HG02973 (cell line): ENCODE measurements at regions not wholly inside any gene's neighbourhood (a gene's known extent, or its start where the extent isn't known, plus 50 kb on each side); places are given as distances from the start of the nearest gene placed in this dataset.
"Not testable (repeated sequence)": the region's sequence is repeated elsewhere in the genome, so short reads cannot be mapped to it uniquely, and the experiment has no call there.

Source experiments
- ATAC-seq: cut with Tn5 transposase; IDR thresholded peaks from one replicate; pipeline ENCODE4 v1.9.1; 2021; ENCODE audit warnings: moderate library complexity; ENCODE audit not compliant: unreplicated experiment

DNA sequence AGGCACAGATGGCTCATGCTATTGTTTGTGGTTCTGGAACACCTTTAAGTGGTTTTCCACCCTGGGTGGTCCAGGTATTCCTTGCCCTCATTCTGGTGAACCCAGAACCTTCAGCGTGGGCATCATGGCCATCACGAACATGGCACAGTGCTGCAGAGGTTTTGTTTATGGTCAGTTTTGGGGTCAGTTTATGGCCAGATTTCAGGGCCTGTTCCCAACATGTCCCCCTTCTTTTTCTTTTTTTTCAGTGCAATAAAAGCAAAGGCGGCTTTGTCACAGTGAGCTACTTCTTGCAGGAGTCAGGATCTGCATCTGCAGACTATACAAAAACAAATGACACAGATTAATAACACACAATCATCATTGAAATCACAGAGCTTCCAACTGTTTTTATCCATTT is 1085.0 kb upstream of the ALCAM start:
- ATAC-seq: no peak

DNA sequence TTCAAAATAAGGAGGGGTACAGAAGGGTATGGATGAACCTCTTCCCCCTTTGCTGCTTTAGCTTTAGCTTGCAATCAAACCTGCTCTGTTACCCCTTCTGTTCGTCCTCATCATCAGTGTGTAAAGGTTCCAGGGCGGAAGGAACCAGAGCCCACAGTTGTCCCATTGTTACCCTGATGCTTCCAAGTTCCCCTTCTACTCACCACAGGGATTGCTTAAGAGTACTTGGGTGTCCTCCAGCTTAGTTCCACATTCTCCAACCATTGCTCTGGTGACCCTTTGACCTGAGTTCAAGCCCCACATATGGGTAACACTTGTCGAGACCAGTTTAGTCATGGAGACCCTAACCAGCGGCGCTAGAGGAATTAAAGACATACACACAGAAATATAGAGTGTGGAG is 1080.1 kb upstream of the ALCAM start:
- ATAC-seq: no peak

DNA sequence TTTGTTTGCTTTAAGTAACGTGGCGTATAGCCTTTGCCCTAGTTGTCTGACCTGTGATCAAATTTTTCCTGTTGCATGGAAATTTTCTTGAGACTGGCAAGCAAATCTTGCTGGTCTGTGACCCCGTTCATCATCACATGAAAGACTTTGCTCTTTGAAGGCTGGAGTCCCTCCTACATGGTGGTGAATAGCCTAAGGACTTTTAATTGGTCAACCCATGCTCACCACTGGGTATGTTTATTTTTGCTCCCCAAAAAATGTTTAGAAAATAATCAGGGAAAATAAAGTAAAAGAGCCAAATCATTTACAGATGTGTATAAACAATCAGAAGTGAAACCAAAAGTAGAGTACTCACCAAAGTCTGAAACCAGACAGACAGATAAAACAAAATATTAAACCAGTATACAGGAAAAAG is 1075.3 kb upstream of the ALCAM start:
- no peak for ATAC-seq

DNA sequence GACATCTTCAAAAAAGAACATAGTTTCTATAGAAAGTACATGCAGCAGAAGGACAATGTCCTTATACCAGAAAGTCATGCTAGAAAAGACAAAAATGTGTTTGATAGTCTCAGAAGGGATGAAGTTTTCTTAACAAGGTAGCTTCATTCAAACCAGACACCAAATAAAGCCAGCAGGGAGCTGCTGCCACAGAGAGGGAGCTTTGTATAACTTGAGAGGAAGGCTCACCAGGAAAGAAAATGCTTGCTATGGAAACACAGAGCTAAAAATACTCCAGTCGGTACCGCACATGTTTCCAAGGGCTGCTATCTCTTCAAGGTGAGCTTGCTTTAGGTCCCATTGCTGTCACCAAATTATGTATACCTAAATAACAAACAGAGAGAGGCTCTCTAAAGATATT is 1074.8 kb upstream of the ALCAM start:
- ATAC-seq: no peak

DNA sequence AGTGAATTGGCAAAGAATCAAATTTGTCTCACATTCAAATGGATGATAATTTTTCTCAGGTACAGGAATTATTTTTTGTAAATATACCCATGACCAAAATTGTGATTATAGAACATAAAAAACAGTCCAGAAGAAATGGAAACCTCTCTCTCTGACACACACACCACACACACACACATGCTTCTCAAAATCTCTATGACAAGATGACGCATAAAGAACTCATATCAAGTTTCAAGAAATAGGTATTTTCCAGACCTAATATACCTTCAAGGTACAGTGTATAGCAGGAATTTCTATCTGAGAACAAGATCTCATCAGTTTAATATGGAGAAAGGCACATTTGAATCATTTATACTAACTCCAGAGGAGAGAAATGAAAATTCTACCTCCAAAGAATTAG is 1069.1 kb upstream of the ALCAM start:
- no peak for ATAC-seq

DNA sequence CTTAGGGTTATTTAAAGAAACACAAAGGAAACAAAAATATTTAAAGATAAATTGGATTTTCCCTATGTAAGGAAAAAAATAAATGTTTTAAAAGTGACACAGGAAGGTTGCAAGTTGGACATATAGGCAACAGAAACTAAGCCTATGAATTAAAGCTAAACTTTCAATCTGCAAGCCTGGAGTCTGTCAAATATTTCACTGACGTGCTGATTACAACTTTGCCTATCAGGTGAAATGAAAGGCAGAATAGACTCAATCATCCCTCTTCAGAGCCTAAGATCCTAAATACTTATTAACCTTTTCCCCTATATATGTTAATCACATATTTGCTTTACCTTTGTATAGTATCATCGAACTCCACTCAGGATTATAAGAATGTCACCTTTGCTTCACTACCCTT is 1068.0 kb upstream of the ALCAM start:
- ATAC-seq: no peak

DNA sequence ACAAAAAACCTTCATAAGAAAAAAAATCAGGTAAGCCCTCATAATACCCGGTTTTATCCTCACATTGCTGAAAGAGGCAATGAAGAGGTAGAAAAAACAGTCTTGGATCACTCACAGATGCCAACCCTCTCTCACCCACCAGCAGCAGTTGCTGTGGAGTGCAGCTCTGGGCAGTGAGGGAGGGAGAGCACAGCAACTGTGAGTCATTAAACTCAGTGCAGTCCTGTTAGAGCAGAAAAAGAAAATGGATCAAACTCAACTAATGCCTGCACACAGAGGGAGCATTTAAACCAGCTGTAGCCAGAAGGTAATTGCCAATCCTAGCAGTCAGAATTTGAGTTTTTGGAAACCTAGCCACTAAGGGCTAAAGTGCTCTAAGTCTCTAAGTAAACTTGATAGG is 1050.6 kb upstream of the ALCAM start:
- no peak for ATAC-seq

DNA sequence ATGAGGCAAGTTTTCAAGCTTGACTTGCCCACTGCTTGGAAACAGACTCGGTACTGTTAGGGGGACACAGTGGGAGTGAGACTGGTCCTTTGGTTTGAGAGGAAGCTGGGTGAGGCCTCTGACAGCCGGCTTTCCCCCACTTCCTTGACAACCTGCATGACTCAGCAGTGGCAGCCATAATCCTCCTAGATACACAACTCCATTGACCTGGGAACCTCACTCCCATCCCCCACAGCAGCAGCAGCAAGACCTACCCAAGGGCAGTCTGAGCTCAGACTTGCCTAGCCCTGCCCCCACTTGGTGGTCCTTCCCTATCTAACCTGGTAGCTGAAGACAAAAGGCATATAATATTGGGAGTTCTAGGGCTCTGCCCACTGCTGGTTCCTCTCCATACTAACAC is 1043.5 kb upstream of the ALCAM start:
- no peak for ATAC-seq

DNA sequence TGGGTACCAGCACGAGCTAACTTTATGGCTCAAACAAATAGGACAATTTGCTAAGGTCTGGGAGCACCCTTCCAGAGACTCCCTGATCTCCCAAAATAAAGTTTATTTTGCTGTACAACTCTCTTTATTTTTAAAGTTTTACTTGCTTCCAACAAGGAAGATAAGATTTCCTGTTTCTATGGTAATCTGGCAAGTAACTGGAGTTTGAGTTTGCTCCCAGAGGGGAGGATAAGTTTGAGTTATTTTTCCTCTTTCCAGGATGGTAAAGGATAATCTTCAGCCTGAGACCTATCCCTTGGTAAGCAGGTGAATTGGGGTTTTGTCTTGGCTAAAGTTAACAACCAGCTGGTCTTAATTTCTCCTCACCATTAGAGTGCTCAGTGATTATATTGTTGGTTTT is 1019.4 kb upstream of the ALCAM start:
- no peak for ATAC-seq

DNA sequence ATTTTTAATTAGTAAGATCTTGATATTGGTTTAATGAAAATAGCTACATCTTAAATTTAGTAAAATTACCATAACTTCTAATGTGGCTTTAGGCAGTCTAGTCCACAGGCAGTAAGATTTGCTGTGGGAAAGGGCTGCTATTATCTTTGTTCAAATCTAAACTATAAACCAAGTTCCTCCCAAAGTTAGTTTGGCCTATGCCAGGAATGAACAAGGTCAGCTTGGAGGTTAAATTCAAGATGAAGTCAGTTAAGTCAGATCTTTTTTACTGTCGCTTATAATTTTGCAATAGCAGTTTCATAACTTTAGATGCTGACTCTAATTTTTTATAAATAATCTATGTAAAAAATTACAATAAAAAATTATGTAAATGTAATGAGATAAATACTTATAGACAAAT is 1016.9 kb upstream of the ALCAM start:
- ATAC-seq: no peak

DNA sequence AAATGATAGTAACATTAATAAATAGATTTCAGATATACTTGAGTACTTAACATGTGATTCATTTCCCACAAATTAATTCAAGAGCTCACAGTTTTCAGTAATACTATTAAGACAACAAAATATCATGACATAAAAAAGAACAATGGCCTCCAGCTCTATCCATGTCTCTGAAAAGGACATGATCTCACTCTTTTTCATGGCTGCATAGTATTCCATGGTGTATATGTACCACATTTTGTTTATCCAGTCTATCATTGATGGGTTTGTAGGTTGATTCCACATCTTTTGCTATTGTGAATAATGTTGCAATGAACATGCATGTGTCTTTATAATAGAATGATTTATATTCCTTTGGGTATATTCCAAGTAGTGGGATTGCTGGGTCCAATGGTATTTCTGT is 1012.8 kb upstream of the ALCAM start:
- ATAC-seq: no peak

DNA sequence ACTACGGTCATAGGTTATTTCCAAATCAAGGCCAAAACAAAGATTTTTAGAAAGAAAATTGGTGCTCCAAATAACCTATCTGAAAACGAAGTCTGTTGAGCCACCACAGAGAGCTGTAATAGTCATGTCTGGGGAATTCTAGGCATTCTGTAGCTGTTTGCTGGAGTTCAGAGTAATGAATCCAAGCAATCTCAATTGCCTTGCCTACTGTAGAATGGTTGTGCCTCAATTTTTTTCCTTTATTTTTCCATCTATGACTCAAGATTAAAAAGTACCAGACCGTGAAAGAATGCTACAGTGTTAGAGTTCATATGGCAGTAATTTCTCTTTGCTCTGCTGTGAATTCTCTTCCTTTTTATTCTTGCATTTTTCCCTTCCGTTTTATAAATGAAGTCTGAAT is 1007.2 kb upstream of the ALCAM start:
- ATAC-seq: no peak

DNA sequence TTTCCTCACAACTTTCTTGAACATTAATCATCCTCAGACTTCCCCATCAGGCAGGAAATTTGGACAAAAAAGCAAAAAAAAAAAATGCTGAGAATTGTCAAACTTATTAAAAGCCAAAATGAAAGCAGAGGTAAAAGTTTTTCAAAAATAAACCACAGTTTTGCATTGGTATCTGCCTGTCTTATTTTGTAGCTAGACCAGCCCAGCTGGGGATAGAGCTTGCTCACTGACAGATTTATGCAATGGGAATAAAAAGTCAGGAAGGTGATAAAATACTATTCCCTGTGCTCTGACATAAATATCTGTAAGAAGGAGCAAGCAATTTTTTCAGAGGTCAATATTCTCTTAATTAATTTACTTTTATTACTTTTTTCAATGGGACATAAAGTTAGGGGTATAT is 1006.7 kb upstream of the ALCAM start:
- ATAC-seq: no peak

DNA sequence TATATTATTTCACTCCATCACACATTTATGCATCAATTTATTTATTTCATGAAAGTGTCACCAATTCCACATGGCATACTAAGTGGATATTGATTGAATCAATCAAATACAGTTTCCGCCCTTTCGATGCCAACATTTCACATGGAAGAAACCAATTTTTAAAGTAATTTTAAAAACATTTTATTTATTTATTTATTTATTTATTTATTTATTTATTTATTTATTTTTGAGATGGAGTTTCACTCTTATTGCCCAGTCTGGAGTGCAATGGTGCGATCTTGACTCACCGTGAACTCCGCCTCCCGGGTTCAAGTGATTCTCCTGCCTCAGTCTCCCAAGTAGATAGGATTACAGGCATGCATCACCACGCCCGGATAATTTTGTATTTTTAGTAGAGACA is 1005.0 kb upstream of the ALCAM start:
- ATAC-seq: not testable (repeated sequence)

DNA sequence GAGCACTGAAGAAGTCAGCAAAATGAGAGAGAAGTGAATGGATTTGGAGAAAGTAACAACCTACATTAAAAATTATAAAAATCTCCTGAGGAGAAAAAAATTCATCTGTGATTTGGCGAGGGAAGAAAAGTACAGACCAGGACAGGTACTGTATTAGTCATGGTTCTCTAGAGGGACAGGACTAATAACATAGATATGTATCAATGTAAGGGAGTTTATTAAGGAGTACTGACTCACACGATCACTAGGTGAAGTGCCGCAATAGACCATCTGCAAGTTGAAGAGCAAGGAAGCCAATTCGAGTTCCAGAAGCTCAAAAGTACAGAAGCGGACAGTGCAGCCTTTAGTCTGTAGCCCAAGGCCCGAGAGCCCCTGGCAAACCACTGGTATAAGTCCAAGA is 1004.4 kb upstream of the ALCAM start:
- ATAC-seq: no peak

DNA sequence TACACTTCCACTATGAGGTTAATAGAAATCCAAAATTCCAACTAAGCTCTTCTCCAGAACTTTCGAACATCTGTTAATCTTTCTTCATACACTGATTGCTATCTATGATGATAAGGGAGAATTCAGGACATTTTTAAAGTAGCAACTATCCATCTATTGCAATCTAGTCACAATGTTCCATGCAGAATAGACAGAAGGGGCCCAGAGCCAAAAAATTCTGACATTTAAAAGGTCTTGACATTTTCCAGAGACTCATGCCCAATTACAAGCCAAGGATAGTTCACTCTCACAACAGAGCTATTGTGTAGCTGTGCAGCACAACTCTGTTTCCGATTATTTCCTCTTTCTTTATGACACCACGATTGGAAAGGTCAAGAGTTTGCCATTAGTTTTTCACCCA is 999.7 kb upstream of the ALCAM start:
- no peak for ATAC-seq

DNA sequence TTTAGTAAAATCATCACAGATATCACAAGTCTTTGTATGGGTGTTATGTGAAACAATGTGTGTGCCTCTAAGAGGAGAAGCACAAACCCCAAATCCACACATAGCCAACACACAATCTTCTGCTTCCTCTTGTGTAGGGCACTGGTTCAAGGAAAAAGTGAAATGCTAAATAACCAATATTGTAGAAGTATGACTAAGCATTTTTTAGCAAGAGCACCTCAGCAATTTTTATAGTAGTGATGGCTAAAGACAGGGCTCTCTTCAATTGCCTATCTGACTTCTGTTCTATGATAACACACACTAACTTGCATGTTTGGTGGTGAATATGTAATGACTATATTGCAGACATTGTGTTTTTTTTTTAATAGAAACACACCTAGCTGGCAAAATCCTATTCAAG is 997.9 kb upstream of the ALCAM start:
- ATAC-seq: no peak

DNA sequence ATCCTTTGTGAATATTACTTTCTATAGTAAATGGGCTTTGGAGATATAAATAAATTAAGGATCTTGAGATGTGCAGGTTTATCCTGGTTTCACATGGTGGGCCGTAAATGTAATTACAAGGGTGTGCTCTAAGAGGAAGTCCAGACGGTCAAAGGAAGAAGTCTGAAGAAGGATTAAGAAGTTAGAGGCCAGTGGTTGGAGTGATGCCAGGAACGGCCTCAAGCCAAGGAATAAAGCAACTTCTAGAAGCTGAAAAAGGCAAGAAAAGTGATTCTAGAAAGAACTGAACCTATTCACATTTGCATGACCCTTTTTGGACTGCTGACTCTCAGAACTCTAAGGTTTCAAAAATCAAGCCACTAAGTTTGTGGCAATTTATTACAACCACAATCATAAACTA is 981.3 kb upstream of the ALCAM start:
- no peak for ATAC-seq

DNA sequence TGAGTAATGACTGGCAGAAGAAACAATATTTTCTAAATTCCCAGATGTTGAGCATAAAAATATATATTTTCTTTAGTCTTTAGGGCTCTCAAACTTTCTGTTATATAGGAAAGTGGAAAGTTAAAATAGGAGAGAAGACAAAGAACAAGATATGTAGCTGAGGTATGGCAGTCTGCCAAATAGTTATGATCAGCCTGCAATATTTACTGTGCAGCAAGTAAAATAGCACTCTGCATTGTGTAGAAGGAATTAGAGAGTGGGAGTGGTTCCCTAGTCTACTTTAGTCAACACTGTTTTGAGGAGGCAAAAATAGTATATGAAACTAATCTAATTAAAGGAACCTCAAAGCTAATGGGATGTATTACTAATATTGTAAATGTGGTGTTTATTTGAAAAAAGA is 978.1 kb upstream of the ALCAM start:
- no peak for ATAC-seq

DNA sequence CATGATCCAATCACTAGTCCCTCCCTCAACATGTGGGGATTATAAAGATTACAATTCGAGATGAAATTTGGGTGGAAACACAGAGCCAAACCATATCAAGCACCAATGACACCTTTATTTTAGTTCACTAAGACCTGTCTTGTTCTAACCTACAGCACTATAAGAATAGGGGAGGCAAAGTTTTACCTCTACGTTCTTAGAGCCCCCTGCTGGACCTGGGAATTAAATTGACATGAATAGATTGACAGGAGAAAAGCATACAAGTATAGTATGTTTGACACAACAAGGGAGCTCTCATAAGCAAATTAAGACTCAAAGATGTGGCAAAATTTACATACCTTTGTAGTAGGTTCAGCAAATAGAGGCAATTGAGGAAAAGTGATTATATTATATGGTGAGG is 974.4 kb upstream of the ALCAM start:
- no peak for ATAC-seq

DNA sequence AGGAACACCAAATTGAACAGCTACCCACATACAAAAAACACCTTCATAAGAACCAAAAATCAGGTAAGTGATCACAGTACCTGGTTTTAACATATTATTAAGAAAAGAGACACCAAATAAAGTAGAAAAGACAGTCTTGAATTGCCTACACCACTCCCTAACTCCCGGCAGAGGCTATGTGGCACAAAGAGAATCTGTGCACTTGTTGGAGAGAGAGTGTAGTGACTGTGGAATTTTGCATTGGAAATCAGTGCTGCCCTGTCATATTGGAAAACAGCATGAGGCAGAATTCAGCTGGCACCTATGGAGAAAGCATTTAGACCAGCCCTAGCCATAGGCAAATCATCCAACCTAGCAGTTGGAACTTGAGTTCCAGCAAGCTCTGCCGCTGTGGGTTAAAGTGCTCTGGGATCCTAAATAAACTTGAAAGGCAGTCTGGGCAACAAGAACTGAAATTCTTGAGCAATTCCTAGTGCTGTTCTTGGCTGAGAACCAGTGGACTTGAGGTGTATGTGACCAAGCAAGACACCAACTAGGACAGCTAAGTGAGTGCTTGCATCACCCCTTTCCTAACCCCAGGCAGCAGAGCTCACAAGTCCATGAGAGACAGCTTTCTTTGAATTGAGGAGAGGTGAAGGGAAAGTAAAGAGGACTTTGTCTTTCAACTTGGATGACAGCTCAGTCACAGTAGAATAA is 969.6 kb upstream of the ALCAM start:
- no peak for ATAC-seq

DNA sequence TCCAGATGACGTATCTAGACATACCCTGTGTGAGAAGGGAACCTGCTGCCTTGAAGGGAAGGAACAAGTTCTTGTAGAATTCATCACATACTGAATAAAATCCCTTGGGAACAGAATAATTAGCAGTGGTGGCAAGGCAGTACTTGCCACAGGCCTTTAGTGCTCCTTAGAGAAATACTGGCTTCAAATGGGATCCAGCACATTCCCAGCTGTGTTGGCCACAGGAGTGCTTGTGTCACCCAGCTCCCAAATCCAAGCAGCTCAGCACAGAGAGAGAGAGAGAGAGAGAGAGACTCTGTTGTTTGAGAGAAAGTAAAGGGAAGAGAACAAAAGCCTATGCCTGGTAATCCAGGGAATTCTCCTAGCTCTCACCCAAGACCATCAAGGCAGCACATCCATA is 969.0 kb upstream of the ALCAM start:
- no peak for ATAC-seq

DNA sequence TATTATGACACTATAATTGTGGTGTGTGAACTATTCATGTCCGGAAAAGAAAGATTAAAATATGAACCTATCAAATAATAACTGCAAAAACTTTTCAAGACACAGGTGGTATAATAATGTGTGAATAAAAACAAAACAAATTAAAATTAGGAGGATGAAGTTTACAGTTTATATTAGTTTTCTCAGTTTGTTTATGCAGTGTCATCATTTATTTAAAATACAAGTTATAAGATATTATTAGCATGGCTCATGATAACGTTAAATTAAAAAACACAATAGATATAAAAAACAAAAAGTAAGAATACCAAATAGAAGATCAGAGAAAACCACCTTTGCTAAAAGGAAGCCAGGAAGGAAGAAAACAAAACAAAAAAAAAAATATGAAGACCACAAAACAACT is 963.8 kb upstream of the ALCAM start:
- ATAC-seq: no peak

DNA sequence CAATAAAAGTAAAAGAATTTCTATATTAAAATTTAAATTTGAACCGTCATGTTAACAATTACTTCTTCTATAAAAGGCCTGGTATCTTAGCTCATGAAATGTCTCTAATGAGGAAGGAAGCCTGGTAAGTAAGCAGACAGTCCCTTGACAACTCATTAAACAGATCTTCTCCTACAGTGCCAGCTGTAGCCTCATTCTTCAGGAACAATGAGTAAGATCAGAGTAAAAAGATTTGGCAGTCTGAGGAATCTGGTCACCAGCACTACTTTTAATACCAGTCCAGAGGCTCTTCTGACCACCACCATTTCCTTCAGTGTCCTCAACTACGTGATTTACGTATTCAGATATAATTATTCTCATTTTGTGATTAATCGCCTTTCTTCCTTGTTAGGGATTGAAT is 955.0 kb upstream of the ALCAM start:
- ATAC-seq: no peak
